ENCODE measurements at regions not wholly inside any gene's neighbourhood (a gene's known extent, or its start where the extent isn't known, plus 50 kb on each side); places are given as distances from the start of the nearest gene placed in this dataset.

DNA sequence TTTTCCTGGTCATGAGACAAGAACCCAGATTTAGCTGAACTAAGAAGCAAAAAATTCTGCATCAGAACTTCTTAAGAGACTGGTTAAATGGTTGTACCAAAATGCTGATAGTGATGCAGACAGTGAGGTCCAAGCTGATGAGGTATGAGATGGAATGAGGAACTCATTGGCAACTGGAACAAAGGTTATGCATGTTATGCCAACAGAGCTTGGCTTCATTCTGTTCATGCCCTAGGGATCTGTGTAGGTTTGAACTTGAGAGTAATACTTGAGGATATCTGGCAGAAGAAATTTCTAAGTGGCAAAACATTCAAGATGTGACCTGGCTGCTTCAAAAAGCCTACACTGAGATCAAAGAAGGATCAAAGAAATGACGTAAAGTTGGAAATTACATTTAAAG is 398.0 kb downstream of the FSCB start:
- BruUV-seq (replicated peaks), result no TSS peak
- H3K9me3 ChIP-seq (ENCODE audit: low read depth, low read length, poor library complexity, severe bottlenecking), result peaks cover 16% of the 10 kb centered on the region
- DNase-seq (ENCODE audit: low spot score), result no peak
- CTCF ChIA-PET, result no interaction called here
- no peaks in the 10 kb centered on the region for H3K27me3 ChIP-seq (replicated peaks; ENCODE audit: insufficient read depth, low read depth, low read length, poor library complexity)
- TF ChIP-seq EZH2 (IDR thresholded peaks at IDR 0.05; ENCODE audit: borderline replicate concordance, low read depth, low read length, poor library complexity, severe bottlenecking), result no peak
- TF ChIP-seq, protein P1, sequence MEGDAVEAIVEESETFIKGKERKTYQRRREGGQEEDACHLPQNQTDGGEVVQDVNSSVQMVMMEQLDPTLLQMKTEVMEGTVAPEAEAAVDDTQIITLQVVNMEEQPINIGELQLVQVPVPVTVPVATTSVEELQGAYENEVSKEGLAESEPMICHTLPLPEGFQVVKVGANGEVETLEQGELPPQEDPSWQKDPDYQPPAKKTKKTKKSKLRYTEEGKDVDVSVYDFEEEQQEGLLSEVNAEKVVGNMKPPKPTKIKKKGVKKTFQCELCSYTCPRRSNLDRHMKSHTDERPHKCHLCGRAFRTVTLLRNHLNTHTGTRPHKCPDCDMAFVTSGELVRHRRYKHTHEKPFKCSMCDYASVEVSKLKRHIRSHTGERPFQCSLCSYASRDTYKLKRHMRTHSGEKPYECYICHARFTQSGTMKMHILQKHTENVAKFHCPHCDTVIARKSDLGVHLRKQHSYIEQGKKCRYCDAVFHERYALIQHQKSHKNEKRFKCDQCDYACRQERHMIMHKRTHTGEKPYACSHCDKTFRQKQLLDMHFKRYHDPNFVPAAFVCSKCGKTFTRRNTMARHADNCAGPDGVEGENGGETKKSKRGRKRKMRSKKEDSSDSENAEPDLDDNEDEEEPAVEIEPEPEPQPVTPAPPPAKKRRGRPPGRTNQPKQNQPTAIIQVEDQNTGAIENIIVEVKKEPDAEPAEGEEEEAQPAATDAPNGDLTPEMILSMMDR (conservative IDR thresholded peaks at IDR 0.05; ENCODE audit: low read depth, low read length), result no peak
- H3K4me1 ChIP-seq (ENCODE audit: insufficient read depth, low read length, poor library complexity, severe bottlenecking), result no peaks in the 10 kb centered on the region
- H3K36me3 ChIP-seq (ENCODE audit: insufficient read depth, low read length, poor library complexity, severe bottlenecking), result peaks cover 5% of the 10 kb centered on the region
- no peak overlapping the region for H3K27ac ChIP-seq (ENCODE audit: low read depth, low read length, poor library complexity, severe bottlenecking)
- POLR2A ChIA-PET (ENCODE audit: low non-redundant PET), result no interaction called here
- intact Hi-C loops (cut with micrococcal nuclease; ENCODE audit: unreplicated experiment), result no loop called here
- H3K4me3 ChIP-seq (ENCODE audit: low read depth, low read length, poor library complexity, severe bottlenecking), result no peak overlapping the region

- H3K4me1 ChIP-seq (ENCODE audit: insufficient read depth, low read length, poor library complexity, severe bottlenecking), result no peaks in the 10 kb centered on the region
- H3K36me3 ChIP-seq (ENCODE audit: insufficient read depth, low read length, poor library complexity, severe bottlenecking), result peaks cover 5% of the 10 kb centered on the region
- no peak for TF ChIP-seq EZH2 (IDR thresholded peaks at IDR 0.05; ENCODE audit: borderline replicate concordance, low read depth, low read length, poor library complexity, severe bottlenecking)
- TF ChIP-seq, protein P1 (conservative IDR thresholded peaks at IDR 0.05; ENCODE audit: low read depth, low read length), result no peak
- H3K27me3 ChIP-seq (replicated peaks; ENCODE audit: insufficient read depth, low read depth, low read length, poor library complexity), result no peaks in the 10 kb centered on the region
- no peak for DNase-seq (ENCODE audit: low spot score)
- peaks cover 16% of the 10 kb centered on the region for H3K9me3 ChIP-seq (ENCODE audit: low read depth, low read length, poor library complexity, severe bottlenecking)
- no peak overlapping the region for H3K4me3 ChIP-seq (ENCODE audit: low read depth, low read length, poor library complexity, severe bottlenecking)
- intact Hi-C loops (cut with micrococcal nuclease; ENCODE audit: unreplicated experiment), result no loop called here
- BruUV-seq (replicated peaks), result no TSS peak
- ChIA-PET CTCF (no interaction called here), POLR2A (ENCODE audit: low non-redundant PET) (no interaction called here)
- H3K27ac ChIP-seq (ENCODE audit: low read depth, low read length, poor library complexity, severe bottlenecking), result no peak overlapping the region
Observed at GRCh38 chr14:44108601-44109000, 398.5 kb downstream of the FSCB start.

- intact Hi-C loops (cut with micrococcal nuclease; ENCODE audit: unreplicated experiment), result no loop called here
- Histone ChIP-seq H3K27me3 (replicated peaks; ENCODE audit: insufficient read depth, low read depth, low read length, poor library complexity) (no peaks in the 10 kb centered on the region), H3K4me1 (ENCODE audit: insufficient read depth, low read length, poor library complexity, severe bottlenecking) (no peaks in the 10 kb centered on the region), H3K27ac (ENCODE audit: low read depth, low read length, poor library complexity, severe bottlenecking) (no peak overlapping the region), H3K4me3 (ENCODE audit: low read depth, low read length, poor library complexity, severe bottlenecking) (no peak overlapping the region), H3K9me3 (ENCODE audit: low read depth, low read length, poor library complexity, severe bottlenecking) (peaks cover 16% of the 10 kb centered on the region), H3K36me3 (ENCODE audit: insufficient read depth, low read length, poor library complexity, severe bottlenecking) (peaks cover 5% of the 10 kb centered on the region)
- TF ChIP-seq, protein P1 (conservative IDR thresholded peaks at IDR 0.05; ENCODE audit: low read depth, low read length), result no peak
- TF ChIP-seq EZH2 (IDR thresholded peaks at IDR 0.05; ENCODE audit: borderline replicate concordance, low read depth, low read length, poor library complexity, severe bottlenecking), result no peak
- ChIA-PET POLR2A (ENCODE audit: low non-redundant PET) (no interaction called here), CTCF (no interaction called here)
- DNase-seq (ENCODE audit: low spot score), result no peak
- no TSS peak for BruUV-seq (replicated peaks)
Observed at GRCh38 chr14:44107156-44107555, 399.9 kb downstream of the FSCB start.
